Left kidney (tissue), 1 donor: ENCODE measurements at regions not wholly inside any gene's neighbourhood (a gene's known extent, or its start where the extent isn't known, plus 50 kb on each side); places are given as distances from the start of the nearest gene placed in this dataset.
"Not testable (repeated sequence)": the region's sequence is repeated elsewhere in the genome, so short reads cannot be mapped to it uniquely, and the experiment has no call there.

Experiments
- DNase-seq: peaks from one replicate; pipeline ENCODE4 v3.0.0-alpha.2; 2013

GRCh38 chr1:221530159-221530558, 211.7 kb downstream of the DUSP10 start:
- not testable (repeated sequence) for DNase-seq

- no peak for DNase-seq
These were observed 211.1 kb downstream of the DUSP10 start for GRCh38 chr1:221530791-221531190.

GRCh38 chr1:221532071-221532773, 209.7 kb downstream of the DUSP10 start:
- no peak for DNase-seq

GRCh38 chr1:221541296-221541695, 200.6 kb downstream of the DUSP10 start:
- no peak for DNase-seq

GRCh38 chr1:221543529-221544120, 198.3 kb downstream of the DUSP10 start:
- peak; percentile 14 for DNase-seq

GRCh38 chr1:221548942-221549341, 192.9 kb downstream of the DUSP10 start:
- DNase-seq: no peak

GRCh38 chr1:221549815-221550214, 192.1 kb downstream of the DUSP10 start:
- no peak for DNase-seq

- not testable (repeated sequence) for DNase-seq
These were observed 189.1 kb downstream of the DUSP10 start for GRCh38 chr1:221552792-221553191.

GRCh38 chr1:221555689-221556433, 186.0 kb downstream of the DUSP10 start:
- DNase-seq: no peak

GRCh38 chr1:221556435-221556834, 185.5 kb downstream of the DUSP10 start:
- no peak for DNase-seq

- no peak for DNase-seq
These were observed 184.9 kb downstream of the DUSP10 start for GRCh38 chr1:221557013-221557412.

- DNase-seq: no peak
These were observed 183.5 kb downstream of the DUSP10 start for GRCh38 chr1:221558396-221558795.

- no peak for DNase-seq
These were observed 182.0 kb downstream of the DUSP10 start for GRCh38 chr1:221559911-221560310.

GRCh38 chr1:221562542-221563475, 179.1 kb downstream of the DUSP10 start:
- DNase-seq: no peak

- no peak for DNase-seq
These were observed 178.4 kb downstream of the DUSP10 start for GRCh38 chr1:221563476-221563921.

GRCh38 chr1:221564891-221565290, 177.0 kb downstream of the DUSP10 start:
- DNase-seq: no peak

GRCh38 chr1:221565711-221566110, 176.2 kb downstream of the DUSP10 start:
- no peak for DNase-seq

- DNase-seq: no peak
These were observed 173.9 kb downstream of the DUSP10 start for GRCh38 chr1:221567859-221568507.

GRCh38 chr1:221573756-221574155, 168.1 kb downstream of the DUSP10 start:
- DNase-seq: no peak

- DNase-seq: no peak
These were observed 167.4 kb downstream of the DUSP10 start for GRCh38 chr1:221574529-221574928.

- no peak for DNase-seq
These were observed 166.3 kb downstream of the DUSP10 start for GRCh38 chr1:221575605-221576004.

- no peak for DNase-seq
These were observed 165.6 kb downstream of the DUSP10 start for GRCh38 chr1:221576268-221576667.
